ENCODE measurements at regions not wholly inside any gene's neighbourhood (a gene's known extent, or its start where the extent isn't known, plus 50 kb on each side); places are given as distances from the start of the nearest gene placed in this dataset.

DNA sequence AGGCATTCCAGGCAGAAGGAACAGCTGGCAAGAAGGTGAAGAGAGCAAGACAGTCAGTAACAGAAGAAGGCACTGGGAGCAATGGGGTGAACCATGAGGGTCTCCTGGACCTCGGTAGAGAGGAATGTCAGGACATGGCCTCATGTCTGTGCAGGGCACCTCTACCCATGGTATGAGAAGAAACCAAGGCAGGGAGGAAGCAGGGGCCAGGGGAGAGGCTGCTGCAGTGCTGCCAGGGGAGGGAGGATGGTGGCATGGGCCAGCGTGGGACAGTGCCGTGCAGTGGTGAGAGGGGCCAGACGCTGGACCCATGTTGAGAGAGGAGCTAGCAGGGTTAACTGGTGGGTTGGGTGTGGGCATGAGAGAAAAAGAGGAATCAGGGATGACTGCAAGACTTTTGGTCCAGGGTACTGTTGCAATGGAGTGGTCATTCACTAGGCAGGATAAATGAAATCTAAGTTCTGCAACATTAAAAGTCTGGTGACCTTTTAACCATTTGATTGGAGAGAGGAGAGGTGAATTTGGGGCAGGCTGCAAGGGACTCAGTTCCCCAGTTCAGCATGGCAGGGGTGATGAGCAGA is 577.6 kb downstream of the MATN1 start:
- H3K27ac ChIP-seq (ENCODE audit: low read depth, low read length, severe bottlenecking) = no peak overlapping the region
- no peak overlapping the region for H3K4me3 ChIP-seq (ENCODE audit: extremely low read depth, insufficient read depth, low read length, poor library complexity, severe bottlenecking)
- peaks cover 10% of the 10 kb centered on the region for H3K9me3 ChIP-seq (ENCODE audit: control insufficient read depth, low read length)
- no peaks in the 10 kb centered on the region for H3K36me3 ChIP-seq (ENCODE audit: control insufficient read depth, insufficient read depth, low read length)
- WGBS, 2 experiments (ENCODE audit: insufficient coverage in 2 of 2) = 82 to 91% methylated on average over 4 of the region's 4 CpGs
- peaks cover 5% of the 10 kb centered on the region for H3K4me1 ChIP-seq (ENCODE audit: control insufficient read depth, insufficient read depth, low read length, poor library complexity, severe bottlenecking)

DNA sequence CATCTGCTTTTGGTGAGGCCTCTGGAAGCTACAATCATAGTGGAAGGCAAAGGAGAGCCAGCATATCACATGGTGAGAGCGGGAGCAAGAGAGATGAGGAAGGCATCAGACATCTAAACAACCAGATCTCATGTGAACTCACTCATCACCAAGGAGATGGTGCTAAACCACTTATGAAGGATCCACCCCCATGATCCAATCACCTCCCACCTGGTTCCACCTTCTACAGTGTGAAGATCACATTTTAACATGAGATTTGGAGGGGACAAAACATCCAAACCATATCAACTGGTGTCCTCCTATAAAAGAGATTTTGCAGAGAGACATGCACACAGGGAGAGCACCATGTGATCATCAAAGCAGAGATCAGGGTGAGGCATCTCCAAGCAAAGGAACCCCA is 578.6 kb downstream of the MATN1 start:
- H3K4me3 ChIP-seq (ENCODE audit: extremely low read depth, insufficient read depth, low read length, poor library complexity, severe bottlenecking) = no peak overlapping the region
- peaks cover 10% of the 10 kb centered on the region for H3K9me3 ChIP-seq (ENCODE audit: control insufficient read depth, low read length)
- peaks cover 5% of the 10 kb centered on the region for H3K4me1 ChIP-seq (ENCODE audit: control insufficient read depth, insufficient read depth, low read length, poor library complexity, severe bottlenecking)
- no peaks in the 10 kb centered on the region for H3K36me3 ChIP-seq (ENCODE audit: control insufficient read depth, insufficient read depth, low read length)
- no peak overlapping the region for H3K27ac ChIP-seq (ENCODE audit: low read depth, low read length, severe bottlenecking)
- no CpG with 5 or more reads among the region's 1 CpG for WGBS, 2 experiments (ENCODE audit: insufficient coverage in 2 of 2)

DNA sequence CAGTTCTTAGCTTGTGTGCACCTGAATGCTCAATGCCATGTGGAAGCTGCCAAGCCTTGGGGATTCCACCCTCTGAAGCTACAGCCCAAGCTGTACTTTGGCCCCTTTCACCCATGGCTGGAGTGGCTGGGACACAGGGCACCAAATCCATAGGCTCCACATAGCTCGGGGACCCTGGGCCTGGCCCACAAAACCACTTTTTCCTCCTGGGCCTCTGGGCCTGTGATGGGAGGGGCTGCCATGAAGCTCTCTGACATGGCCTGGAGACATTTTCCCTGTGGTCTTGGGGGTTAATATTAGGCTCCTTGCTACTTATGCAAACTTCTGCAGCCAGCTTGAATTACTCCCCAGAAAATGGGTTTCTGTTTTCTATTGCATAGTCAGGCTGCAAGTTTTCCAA is 579.9 kb downstream of the MATN1 start:
- peaks cover 10% of the 10 kb centered on the region for H3K9me3 ChIP-seq (ENCODE audit: control insufficient read depth, low read length)
- WGBS, 2 experiments (ENCODE audit: insufficient coverage in 2 of 2) = 50 to 86% methylated on average over 1 of the region's 1 CpG

DNA sequence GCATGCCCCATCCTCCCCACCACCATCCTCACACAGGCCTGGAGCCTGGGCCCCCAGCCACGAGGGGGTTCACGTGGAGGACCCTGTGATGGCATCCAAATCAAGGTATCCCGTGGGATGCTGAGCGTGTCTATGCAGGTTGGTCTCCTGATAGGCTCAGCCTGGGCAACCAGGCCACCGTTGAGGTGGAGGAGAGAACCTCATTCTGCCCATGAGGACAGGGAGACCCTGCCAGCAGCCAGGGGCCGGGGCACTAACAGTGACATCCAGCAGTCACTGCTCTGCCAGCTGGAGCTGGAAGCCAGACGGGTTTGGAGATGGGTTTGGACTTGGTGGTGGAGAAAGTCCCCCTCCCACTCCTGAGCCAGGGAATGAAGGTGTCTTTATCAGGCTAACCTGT is 582.8 kb downstream of the MATN1 start:
- Histone ChIP-seq H3K9me3 (ENCODE audit: control insufficient read depth, low read length) (peaks cover 10% of the 10 kb centered on the region), H3K4me3 (ENCODE audit: extremely low read depth, insufficient read depth, low read length, poor library complexity, severe bottlenecking) (no peak overlapping the region), H3K36me3 (ENCODE audit: control insufficient read depth, insufficient read depth, low read length) (no peaks in the 10 kb centered on the region), H3K27ac (ENCODE audit: low read depth, low read length, severe bottlenecking) (no peak overlapping the region), H3K4me1 (ENCODE audit: control insufficient read depth, insufficient read depth, low read length, poor library complexity, severe bottlenecking) (no peaks in the 10 kb centered on the region)
- 96 to 100% methylated on average over 5 to 6 of the region's 7 CpGs for WGBS, 2 experiments (ENCODE audit: insufficient coverage in 2 of 2)

More for the DNA sequence above, 579.9 kb downstream of the MATN1 start:
- no peaks in the 10 kb centered on the region for H3K36me3 ChIP-seq (ENCODE audit: control insufficient read depth, insufficient read depth, low read length)
- peaks cover 5% of the 10 kb centered on the region for H3K4me1 ChIP-seq (ENCODE audit: control insufficient read depth, insufficient read depth, low read length, poor library complexity, severe bottlenecking)
- H3K4me3 ChIP-seq (ENCODE audit: extremely low read depth, insufficient read depth, low read length, poor library complexity, severe bottlenecking) = no peak overlapping the region
- no peak overlapping the region for H3K27ac ChIP-seq (ENCODE audit: low read depth, low read length, severe bottlenecking)

DNA sequence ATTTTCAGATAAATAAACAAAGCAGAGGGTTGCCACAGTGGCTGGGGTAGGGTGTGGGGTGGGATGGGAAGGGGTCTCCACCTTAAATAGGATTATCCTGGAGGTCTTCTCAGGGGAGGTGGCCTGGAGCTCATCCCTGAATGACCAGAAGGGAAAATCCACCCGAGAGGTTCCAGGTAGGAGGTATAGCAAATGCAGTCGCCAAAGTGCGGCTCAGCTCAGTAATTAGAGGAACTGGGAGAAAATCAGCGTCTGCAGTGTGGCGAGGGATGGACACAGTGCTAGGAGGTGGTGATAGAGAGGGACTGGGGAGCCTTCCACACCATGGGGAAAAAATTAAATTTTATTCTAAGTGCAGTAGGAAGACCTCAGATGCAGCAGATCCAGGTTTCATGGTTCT is 584.5 kb downstream of the MATN1 start:
- WGBS, 2 experiments (ENCODE audit: insufficient coverage in 2 of 2) = 88 to 96% methylated on average over 5 of the region's 5 CpGs
- H3K9me3 ChIP-seq (ENCODE audit: control insufficient read depth, low read length) = peaks cover 3% of the 10 kb centered on the region

DNA sequence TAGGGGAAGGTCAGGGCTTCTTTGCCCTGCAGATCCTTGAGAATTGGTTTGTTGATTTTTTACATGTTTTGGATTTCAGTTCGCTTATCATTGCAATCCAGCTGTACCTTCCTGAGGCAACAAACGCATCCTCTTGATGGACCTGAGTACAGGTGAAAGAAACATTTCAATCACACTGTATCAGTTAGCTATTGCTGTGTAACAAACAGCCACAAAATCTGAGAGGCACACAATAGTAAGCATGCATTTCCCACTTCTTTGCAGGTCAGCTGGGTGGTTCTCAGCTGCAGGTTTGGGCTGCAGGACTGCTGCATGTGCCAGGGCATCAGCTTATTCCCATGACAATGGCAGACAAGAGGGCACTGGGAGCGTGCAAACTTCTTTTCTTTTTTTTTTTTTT is 586.4 kb downstream of the MATN1 start:
- Histone ChIP-seq H3K4me1 (ENCODE audit: control insufficient read depth, insufficient read depth, low read length, poor library complexity, severe bottlenecking) (no peaks in the 10 kb centered on the region), H3K9me3 (ENCODE audit: control insufficient read depth, low read length) (no peaks in the 10 kb centered on the region), H3K4me3 (ENCODE audit: extremely low read depth, insufficient read depth, low read length, poor library complexity, severe bottlenecking) (no peak overlapping the region), H3K36me3 (ENCODE audit: control insufficient read depth, insufficient read depth, low read length) (no peaks in the 10 kb centered on the region), H3K27ac (ENCODE audit: low read depth, low read length, severe bottlenecking) (no peak overlapping the region)
- 86 to 88% methylated on average over 2 to 3 of the region's 3 CpGs for WGBS, 2 experiments (ENCODE audit: insufficient coverage in 2 of 2)

More for the DNA sequence above, 584.5 kb downstream of the MATN1 start:
- no peak overlapping the region for H3K27ac ChIP-seq (ENCODE audit: low read depth, low read length, severe bottlenecking)
- H3K4me3 ChIP-seq (ENCODE audit: extremely low read depth, insufficient read depth, low read length, poor library complexity, severe bottlenecking) = no peak overlapping the region
- H3K4me1 ChIP-seq (ENCODE audit: control insufficient read depth, insufficient read depth, low read length, poor library complexity, severe bottlenecking) = no peaks in the 10 kb centered on the region
- no peaks in the 10 kb centered on the region for H3K36me3 ChIP-seq (ENCODE audit: control insufficient read depth, insufficient read depth, low read length)

DNA sequence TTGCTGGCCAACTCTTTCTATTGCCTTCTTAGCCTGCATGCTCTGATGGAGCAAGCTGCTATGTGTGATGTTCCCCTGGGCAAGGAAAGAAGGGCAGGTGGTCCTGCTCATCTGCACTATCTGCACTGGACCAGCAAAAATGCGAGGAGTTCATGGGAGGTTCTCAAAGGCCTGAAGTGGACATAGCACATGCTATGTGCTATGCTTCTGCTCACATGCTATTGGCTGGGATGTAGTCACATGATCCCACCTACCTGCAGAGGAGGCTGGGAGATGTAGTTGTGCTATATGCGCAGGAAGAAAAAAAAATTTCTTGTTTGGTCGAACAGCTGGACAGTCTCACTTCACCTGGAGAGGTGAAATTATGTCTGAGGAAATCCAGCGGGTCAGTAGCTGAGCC is 587.7 kb downstream of the MATN1 start:
- Histone ChIP-seq H3K9me3 (ENCODE audit: control insufficient read depth, low read length) (no peaks in the 10 kb centered on the region), H3K36me3 (ENCODE audit: control insufficient read depth, insufficient read depth, low read length) (no peaks in the 10 kb centered on the region), H3K27ac (ENCODE audit: low read depth, low read length, severe bottlenecking) (no peak overlapping the region), H3K4me1 (ENCODE audit: control insufficient read depth, insufficient read depth, low read length, poor library complexity, severe bottlenecking) (no peaks in the 10 kb centered on the region), H3K4me3 (ENCODE audit: extremely low read depth, insufficient read depth, low read length, poor library complexity, severe bottlenecking) (no peak overlapping the region)
- WGBS, 2 experiments (ENCODE audit: insufficient coverage in 2 of 2) = 88 to 95% methylated on average over 4 of the region's 4 CpGs

DNA sequence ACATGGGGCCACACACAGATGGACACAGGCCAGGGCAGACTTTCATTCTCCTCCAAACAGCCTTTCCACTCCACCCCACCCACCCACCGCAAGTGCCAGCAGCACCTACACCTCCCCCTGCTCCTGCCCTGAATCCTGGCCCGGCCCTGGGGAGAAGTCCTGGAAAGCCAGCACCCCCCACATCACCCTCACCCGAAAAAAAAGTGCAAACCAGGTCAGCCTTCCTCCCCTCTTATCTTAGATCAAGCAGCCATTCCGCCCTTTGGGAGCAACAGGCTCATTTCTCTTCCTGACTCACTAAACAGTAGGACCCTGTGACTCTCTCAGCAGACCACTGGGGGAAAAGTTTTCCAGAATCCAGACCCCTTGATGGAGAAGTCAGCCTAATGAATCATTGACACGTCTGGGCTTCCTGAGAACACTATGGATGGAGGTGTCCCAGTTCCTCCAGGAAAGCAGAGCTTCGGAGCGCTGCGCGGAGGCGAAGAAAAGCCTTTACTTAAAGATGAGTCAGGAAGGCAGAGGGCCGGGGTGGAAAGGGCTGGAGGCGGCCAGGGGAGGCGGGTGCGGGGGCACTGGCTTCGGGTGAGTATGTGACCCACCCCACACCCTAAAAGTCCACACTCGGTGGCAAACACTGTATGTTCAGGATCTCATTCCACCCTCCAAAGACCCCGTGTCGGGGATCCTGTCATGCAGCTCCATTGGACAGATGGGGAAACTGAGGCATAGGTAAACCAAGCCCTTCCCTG is 588.7 kb downstream of the MATN1 start:
- H3K36me3 ChIP-seq (ENCODE audit: control insufficient read depth, insufficient read depth, low read length) = no peaks in the 10 kb centered on the region
- no peaks in the 10 kb centered on the region for H3K9me3 ChIP-seq (ENCODE audit: control insufficient read depth, low read length)
- H3K27ac ChIP-seq (ENCODE audit: low read depth, low read length, severe bottlenecking) = no peak overlapping the region
- 85 to 89% methylated on average over 12 of the region's 18 CpGs for WGBS, 2 experiments (ENCODE audit: insufficient coverage in 2 of 2)
- H3K4me3 ChIP-seq (ENCODE audit: extremely low read depth, insufficient read depth, low read length, poor library complexity, severe bottlenecking) = no peak overlapping the region
- H3K4me1 ChIP-seq (ENCODE audit: control insufficient read depth, insufficient read depth, low read length, poor library complexity, severe bottlenecking) = no peaks in the 10 kb centered on the region

DNA sequence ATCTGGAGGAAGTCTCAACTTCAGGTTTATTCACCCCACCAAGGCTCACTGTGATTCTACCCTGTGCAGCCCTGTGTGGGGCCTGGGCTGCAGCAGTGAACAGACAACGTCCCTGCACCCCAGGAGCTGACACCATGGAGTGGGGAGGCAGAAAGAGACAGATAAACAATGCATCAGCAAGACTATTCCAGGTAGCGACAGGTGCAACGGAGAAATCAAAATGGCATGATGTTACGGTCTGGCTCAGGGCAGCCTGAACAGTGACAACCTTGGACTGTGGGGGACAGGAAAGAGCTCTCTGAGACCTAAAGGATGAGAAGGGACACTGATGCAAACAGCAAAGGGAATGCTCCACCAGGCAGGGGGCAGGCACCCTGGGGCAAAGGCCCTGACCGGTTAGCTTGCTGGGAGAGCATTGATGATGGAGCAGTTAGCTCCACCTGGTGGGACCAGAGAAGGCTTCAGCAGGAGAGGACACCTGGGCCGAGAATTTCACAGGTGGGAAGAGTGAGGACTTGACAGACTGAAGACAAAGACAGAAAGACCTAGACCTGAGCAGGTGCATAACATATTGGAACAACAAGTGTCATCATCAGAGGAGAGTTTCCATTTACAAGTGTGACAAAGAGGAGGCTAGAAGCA is 589.9 kb downstream of the MATN1 start:
- Histone ChIP-seq H3K27ac (ENCODE audit: low read depth, low read length, severe bottlenecking) (no peak overlapping the region), H3K4me1 (ENCODE audit: control insufficient read depth, insufficient read depth, low read length, poor library complexity, severe bottlenecking) (no peaks in the 10 kb centered on the region), H3K4me3 (ENCODE audit: extremely low read depth, insufficient read depth, low read length, poor library complexity, severe bottlenecking) (no peak overlapping the region), H3K36me3 (ENCODE audit: control insufficient read depth, insufficient read depth, low read length) (no peaks in the 10 kb centered on the region), H3K9me3 (ENCODE audit: control insufficient read depth, low read length) (no peaks in the 10 kb centered on the region)
- 80 to 89% methylated on average over 6 of the region's 6 CpGs for WGBS, 2 experiments (ENCODE audit: insufficient coverage in 2 of 2)

DNA sequence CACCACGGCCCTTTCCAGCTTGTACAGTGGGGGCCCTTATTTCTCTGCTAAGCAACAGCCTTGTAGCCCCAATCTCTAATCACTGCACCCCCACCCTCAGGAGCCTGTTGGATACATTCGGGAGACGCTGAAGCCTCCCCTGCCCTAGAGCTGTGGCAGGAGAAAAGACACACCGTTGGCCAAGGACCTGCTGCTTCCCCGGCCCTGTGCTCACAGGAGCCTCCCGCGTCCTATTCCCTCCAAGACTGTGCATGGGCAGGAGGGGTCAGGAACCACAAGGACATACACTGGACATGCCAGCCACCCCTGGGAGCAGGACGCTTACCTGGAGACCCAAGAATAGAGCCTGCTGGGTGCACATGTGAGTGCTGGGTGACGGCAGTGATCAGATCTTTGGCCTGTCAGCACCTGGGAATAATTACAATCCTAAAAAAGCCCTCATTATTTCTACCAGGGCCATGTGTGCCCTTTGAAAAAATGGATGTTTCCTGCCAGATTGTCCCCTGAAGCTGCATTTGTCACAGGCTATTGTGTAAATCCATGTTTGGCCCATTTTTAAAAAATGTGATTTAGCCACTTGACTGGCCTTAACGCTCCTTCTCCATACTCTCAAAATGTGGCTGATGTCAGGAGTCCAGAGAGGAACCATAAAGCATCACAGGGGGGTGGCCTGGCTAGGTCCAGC is 590.6 kb downstream of the MATN1 start:
- WGBS, 2 experiments (ENCODE audit: insufficient coverage in 2 of 2) = 85 to 95% methylated on average over 7 to 9 of the region's 10 CpGs
- Histone ChIP-seq H3K4me1 (ENCODE audit: control insufficient read depth, insufficient read depth, low read length, poor library complexity, severe bottlenecking) (no peaks in the 10 kb centered on the region), H3K9me3 (ENCODE audit: control insufficient read depth, low read length) (no peaks in the 10 kb centered on the region), H3K27ac (ENCODE audit: low read depth, low read length, severe bottlenecking) (no peak overlapping the region), H3K4me3 (ENCODE audit: extremely low read depth, insufficient read depth, low read length, poor library complexity, severe bottlenecking) (no peak overlapping the region), H3K36me3 (ENCODE audit: control insufficient read depth, insufficient read depth, low read length) (no peaks in the 10 kb centered on the region)

Measured in mesodermal cell (in vitro differentiated cells).